Activated CD4-positive, alpha-beta T cell treated with anti-CD3 and anti-CD28 coated beads for 48 hours (primary cell): ENCODE measurements at regions not wholly inside any gene's neighbourhood (a gene's known extent, or its start where the extent isn't known, plus 50 kb on each side); places are given as distances from the start of the nearest gene placed in this dataset.
"Not testable (repeated sequence)": the region's sequence is repeated elsewhere in the genome, so short reads cannot be mapped to it uniquely, and the experiment has no call there.

Experiments used
- DNase-seq: peaks from one replicate; pipeline ENCODE4 v3.0.0-alpha.2; 2020

DNA sequence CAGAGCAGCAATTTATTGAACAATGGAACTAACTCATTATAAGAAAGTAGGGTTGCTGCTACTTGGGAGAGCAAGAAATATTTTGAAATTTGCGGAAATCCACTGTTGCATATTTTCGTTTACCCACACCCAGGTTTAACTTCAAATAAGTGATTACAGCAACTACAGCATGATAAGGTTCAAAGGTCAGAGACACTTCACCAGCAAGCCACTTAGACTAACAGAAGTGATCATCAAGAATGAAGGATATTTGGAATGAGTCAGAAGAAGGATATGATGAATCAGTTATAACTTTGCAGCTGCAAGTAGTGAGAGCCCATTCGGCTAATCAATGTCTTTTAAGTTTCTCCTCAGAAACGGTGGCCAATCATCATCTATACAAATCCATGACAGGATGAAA lies 199.3 kb downstream of the TMA16 start:
- no peak for DNase-seq

DNA sequence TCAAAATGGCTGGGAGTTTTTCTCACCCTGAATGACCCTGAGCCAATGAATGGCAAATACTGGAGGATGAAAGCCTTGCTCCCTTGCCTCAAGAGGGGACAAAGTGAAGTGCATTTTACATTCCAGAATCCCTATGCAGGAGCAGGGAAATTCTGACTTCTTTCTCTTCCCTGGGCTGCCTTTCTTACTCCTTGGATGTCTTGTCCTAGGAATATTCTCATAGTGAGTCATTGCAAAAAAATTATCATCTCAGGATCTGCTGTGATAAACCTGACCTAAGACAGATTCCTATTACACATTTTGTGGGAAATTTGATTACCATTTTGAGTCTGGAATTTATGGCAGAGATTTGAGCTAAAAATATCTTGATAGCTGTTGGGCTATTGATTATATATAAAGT lies 199.9 kb downstream of the TMA16 start:
- DNase-seq: no peak

DNA sequence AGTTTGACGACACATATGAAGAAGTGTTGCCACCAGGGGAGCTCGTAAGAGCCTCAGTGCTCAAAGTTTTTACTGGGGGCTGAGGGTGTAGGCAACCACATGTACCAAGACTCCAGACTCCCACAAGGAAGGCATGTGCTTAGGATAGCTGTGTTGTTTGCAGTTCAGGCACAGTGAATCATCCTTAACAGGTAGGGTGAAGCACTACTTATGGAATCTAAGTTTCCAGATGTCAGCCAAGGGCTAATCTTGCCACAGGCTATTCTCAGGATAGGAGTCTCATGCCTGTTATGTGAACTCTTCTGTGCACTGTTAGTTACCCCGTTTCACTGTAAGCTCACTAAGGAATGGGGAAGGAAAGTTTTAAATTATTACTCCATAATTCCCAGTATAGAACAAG lies 202.6 kb downstream of the TMA16 start:
- no peak for DNase-seq

DNA sequence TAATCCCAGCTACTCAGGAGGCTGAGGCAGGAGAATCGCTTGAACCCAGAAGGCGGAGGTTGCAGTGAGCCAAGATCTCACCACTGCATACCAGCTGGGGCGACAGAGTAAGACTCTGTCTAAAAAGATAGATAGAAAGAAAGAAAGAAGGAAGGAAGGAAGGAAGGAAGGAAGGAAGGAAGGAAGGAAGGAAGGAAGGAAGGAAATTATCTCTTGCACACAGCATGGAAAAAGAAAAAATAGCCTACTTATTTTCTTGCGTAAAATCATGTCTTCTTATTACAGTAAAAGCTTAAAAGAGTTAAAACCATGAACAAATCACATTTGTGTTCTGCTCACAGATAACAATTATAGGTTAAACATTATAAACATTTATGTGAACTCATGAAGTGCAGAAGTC lies 205.9 kb downstream of the TMA16 start:
- not testable (repeated sequence) for DNase-seq

DNA sequence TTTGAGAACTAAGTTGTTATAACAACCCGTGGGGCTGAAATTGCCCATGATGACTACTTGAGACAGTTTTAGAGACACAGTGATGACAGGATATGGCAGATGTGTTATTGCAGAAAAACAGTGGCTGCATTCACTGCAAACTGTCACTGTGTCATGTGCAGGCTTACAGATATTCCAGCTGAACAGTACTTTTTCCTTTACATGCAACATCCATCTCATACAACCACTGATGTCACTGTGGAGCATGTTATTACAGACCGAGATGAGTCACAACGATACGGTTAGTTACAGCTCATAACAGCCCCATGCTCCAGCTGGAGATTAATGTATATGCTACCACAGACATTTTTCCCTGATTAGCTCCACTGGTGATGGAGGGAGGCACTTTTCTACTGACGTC lies 207.4 kb downstream of the TMA16 start:
- no peak for DNase-seq

DNA sequence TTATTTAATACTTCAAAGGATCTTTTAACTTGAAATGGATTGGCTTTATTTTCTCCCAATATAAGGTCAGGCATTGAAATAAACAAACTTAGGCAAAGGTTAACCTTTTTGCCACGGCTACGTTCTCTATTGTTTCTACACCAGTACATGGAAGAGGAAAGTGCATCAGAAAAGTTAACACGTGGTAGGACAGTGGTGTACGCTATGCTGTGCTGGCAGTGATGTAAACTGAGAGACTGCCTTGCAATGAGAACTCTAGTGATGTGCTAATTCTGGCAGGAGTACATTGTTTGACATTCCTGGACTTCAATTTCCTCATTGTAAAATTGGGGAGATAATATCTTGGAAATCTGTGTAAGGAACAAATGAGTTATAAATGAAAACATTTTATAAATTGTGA lies 208.2 kb downstream of the TMA16 start:
- no peak for DNase-seq

DNA sequence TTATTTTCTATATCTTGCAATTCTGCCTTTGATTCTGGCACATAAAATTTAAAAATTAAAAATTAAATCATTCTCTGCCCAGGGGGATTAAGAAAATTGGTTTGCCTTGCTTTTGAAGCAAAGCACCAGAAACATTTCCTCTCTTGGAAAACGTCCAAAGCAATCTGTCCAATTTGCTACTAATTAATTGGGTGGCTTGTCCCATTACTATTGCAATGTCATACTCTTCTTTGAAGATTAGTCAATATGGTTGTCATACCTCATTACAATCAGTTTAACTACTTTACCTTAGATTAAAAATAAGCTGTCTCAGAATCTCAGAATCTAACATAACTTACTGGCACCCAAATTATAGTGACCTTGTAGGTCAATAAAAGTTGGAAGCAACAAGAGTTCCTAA lies 208.8 kb downstream of the TMA16 start:
- no peak for DNase-seq

DNA sequence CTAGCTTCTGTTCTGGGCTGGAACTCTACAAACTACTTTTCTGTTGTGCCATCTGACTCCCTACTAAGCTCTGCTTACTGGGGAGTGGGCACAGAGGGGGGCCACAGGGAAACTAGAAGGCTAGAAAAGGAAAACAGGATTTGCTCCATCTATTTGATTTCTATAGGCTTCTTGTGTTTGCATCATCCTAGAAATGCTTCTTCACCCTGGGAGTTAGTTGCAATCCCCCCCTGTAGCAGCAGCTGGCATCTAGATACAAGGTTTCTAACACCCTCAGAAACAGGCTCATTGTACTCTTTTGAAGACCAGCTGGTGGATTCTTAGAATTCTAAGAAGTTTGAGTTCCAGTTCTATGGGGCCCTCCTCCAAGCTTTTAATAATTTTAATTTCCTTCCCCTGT lies 213.4 kb downstream of the TMA16 start:
- no peak for DNase-seq

DNA sequence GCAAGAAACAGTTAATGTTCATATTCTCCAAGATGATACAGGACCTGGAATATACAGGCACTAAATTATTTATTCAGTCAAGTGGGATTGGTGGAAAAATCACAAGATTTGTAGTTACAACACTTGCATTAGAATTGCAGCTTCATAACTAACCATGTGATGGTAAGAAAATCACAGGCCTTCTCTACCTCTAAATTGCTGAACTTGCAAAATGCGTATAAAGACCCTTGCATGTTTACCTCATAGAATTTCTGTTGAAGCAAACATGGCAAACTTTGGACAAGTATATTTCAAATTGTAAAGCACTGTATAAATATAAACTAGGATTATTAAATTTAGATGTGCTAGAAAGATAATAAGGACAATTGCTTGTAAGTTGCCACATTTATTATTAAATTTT lies 215.1 kb downstream of the TMA16 start:
- DNase-seq: no peak

DNA sequence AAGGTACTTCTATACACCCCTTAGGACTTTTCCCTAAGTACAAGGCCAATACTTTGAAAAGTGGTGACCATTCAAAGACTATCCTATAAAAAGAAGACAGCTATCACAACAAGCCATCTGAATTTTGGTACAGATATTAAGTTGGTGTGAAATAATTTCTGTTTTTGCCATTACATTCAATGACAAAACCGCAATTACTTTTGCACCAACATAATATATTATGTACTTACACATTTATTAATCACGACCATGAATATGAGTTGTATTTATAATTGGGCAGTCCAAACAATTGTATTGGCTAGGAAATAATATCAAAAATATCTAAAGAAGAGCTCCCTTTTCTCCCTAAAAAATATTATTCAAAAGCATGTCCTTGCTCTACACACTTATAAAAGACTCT lies 215.7 kb downstream of the TMA16 start:
- DNase-seq: no peak

DNA sequence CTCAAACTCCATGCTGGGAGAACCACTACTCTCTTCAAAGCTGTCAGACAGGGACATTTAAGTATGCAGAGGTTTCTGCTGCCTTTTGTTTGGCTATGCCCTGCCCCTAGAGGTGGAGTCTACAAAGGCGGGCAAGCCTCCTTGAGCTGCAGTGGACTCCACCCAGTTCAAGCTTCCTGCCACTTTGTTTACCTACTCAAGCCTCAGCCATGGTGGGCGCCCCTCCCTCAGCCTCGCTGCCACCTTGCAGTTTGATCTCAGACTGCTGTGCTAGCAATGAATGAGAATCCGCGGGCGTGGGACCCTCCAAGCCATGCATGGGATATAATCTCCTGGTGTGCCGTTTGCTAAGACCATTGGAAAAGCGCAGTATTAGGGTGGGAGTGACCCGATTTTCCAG lies 230.0 kb downstream of the TMA16 start:
- not testable (repeated sequence) for DNase-seq

DNA sequence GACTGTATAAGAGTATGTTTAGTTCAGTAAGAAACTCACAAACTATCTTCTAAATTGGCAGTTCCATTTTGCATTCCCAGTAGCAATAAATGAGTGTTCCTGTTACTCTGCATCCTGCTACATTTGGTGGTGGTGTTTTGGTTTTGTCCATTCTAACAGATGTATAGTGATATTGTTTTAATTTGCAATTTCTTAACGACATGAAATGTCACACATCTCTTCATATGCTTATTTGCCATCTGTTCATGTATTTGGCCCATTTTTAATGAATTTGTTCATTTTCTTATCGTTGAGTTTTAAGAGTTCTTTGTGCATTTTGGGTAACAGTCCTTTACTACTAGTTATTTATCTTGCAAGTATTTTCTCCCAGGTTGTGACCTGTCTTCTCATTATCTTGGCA lies 232.2 kb downstream of the TMA16 start:
- DNase-seq: no peak

DNA sequence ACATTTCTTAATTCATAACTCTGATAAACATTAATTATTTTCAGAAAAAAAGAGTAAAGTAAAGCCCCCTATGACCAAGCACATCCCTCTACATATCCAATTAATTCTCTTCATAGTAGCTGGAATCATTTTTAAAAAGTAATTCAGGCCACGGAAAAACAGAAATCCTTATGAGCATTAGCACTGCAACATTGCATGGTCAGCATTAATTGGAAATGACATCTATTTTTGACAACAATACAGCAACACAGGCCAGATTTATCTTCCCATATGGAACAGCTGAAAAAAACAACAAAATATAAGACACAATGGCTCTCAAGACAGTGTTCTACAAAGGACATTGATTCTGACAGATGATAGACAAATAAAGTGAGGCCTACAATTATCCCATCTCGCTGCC lies 236.6 kb downstream of the TMA16 start:
- no peak for DNase-seq

DNA sequence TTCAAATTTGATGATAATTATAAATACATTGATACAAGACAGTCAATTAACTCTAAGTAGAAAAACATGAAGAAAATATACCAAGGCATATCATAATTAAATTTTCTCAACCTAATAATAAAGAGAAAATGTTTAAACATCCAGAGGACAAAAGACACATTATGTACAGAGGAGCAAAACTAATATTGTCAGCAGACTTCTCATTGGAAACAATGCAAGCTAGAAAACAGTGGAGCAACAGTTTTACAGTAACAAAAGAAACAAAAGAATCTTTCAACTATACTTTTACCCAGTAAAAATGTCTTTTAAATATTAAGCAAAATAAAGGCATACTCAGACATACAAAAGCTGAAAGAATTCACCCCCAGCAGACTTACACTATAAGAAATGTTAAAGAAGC lies 238.0 kb downstream of the TMA16 start:
- DNase-seq: no peak

DNA sequence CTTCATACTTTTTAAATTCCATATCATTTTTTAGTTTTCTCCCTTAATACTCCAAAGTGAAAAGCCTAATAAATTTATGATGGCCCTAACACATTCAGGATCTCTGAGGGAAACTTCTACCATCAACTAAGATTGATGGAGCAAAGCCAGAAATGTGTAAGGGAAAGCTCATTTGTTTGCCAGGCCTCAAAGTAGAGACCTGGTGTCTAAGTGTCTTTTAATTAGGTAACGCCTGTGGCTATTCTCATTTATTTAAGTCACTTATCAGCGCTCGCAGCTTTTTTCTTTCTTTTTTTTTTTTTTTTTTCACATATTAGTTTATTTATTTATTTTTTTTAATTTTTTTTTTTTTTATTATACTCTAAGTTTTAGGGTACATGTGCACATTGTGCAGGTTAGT lies 242.4 kb downstream of the TMA16 start:
- DNase-seq: no peak

DNA sequence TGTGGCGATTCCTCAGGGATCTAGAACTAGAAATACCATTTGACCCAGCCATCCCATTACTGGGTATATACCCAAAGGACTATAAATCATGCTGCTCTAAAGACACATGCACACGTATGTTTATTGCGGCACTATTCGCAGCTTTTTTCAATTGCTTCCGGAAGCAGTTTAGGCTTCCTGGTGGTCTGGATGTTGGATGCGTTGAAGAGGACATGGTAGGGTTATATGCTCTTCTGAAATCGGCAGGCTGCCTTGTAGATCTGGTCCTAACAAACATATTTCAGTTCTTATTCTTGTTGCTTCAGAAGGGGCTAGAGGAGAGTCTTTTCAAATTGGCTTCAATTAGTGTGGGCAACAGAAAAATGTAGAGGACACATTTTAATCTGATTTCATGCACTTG lies 243.4 kb downstream of the TMA16 start:
- DNase-seq: not testable (repeated sequence)

DNA sequence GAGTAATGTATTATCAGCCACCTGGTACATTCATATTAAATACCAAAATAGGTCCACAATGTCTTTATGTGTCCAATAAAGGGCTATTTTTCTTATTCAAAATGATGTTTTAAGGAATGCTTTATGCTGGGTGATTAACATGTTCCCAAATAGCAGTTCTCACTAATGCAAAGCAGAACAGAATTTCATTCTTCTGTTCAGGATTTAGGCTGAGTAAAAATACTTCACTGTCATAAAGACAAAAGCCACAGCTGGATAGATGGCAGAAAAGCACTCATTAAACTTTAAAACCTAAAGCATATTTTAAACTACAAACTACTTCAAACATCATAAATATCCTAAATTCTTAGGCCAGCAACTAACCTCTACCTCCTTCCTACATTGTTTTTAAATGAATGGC lies 244.0 kb downstream of the TMA16 start:
- DNase-seq: no peak

DNA sequence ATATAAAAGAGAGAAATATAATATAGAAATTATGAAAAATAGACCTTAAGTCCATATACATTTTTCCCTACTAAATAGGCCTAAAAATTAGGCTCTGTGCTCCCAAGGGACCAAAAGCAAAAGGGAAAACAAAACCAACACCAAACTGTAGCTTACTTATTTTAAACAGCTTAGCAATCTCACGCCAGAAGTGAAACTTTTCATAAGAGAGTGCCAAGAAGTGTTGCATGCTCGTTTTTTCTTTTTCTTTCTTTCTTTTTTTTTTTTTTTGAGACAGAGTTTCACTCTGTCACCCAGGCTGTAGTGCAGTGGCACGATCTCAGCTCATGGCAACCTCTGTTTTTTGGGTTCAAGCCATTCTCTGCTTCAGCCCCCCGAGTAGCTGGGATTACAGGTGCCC lies 250.4 kb downstream of the TMA16 start:
- DNase-seq: no peak

DNA sequence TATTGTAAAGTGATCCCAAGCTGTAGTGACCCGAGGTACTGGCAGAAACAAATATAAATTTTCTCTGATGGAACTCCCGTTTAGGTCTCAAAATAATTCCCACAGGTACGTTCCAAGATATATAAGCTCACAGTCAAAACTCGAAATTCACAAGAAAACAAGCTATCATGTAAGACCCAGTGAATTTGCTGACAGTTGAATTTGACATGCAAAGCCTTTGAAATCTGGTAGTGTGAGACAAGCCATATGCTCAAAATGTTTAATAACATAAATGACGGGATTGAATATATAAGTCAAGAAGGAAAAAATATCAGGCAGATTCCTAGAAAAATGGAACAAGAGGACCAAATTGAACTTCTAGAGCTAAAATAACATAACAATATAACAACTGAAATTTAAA lies 252.8 kb downstream of the TMA16 start:
- DNase-seq: no peak

DNA sequence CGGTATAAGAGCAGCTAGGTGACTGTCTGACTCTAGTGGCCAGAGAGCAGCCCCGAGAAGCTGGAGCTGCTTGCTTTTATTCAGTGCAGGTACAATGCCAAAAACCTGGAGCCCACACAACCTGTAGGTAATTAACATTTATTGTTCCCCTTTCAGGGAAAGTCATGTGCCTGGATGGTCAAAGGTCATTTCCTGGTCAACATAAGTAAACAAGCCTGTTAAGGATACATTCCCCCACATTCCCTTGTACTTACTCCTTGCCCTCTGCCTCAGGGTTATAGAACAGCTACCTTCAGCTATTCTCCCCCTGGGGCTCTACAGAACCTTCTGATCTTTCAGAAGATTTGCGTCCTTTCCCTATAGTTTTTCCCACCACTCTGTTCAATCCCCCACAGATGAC lies 253.4 kb downstream of the TMA16 start:
- DNase-seq: no peak

DNA sequence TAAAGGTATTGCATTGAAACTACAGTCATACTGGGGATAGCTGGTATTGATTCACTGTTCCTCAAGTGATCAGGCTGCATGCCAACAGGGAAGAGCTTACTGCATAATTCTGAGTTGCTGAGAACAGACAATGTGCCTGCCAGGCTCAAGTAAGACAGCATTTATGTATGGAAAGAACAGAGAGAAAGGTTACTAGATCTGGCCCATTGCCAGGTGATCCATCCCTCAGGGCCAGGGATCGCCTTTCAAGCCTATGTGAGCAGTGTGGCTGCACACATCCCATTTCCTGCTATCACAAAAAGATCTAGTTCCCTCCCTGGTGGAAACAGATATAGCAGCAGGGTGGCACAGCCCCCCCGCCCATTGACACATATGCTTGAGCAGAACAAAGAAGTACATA lies 254.0 kb downstream of the TMA16 start:
- no peak for DNase-seq

DNA sequence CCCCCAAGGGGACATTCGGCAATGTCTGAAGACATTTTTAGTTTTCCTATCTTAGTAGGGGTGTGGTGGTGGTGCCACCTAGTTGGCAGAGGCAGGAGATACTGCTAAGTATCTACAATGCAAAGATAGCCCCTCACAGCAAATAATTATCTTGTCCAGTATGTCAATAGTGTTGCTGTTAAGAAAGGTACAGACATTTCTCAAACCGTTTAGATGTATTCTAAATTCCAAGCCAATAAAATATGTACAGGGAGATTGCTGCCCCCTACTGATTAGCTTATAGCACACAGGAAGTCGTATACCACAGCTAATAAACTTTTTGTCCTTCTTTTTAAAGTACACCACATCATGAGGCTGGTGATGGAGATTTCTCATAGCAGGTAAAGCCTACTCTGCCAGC lies 260.5 kb downstream of the TMA16 start:
- no peak for DNase-seq

DNA sequence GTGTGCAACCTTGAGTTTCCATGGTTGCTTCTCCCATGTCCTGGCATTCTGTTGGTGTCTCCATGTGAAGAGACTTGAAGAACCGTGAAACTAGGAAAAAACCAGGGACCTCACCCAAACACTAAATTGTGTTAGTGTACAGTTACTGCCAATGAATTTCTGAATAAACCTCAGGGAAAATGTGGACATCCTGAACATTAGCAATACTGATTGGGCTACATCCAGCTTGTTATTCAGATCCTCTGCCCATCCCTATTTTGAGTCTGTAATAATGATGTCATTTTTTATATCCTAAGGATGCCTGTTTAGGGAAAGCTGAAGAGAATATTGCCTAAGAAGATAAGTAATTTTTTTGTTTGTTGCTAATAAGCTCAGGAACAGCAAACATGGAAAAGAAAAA lies 262.7 kb downstream of the TMA16 start:
- DNase-seq: no peak

DNA sequence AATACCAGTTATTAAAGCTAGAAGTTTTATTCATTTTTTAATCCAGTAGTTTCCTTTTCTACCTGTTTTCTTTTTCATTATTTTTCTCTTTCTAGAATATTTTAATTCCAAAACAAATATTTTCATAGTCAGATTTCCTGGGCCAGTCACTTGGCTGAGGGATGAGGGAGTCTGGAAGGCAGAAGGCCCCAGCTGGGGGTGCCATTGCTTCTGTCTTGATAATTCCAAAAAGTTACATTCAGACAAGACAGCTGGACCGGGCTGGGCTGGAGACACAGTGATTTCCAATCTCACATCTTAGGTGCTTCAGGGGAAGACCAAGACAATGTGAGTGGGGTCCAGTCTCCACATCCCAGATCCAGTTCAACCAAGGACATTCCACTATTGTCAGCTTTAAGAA lies 263.5 kb downstream of the TMA16 start:
- DNase-seq: no peak

DNA sequence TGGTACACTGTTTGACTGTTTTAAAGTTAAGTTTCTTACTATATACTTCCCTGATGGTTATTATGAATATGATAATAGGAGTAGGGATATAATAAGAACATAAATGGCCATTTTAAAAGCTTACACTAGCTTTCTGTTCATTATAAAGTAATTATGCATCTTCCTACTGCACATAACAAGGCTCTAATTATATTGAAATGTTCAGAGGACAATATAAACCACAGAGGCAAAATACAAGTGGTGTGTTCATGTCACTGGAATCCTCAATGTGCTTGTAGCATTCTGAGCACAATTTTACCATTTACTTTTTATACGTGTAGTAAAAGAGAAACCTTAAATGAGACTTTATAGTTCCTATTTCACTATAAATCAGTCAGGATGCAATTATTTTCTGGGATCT lies 268.3 kb downstream of the TMA16 start:
- DNase-seq: no peak

DNA sequence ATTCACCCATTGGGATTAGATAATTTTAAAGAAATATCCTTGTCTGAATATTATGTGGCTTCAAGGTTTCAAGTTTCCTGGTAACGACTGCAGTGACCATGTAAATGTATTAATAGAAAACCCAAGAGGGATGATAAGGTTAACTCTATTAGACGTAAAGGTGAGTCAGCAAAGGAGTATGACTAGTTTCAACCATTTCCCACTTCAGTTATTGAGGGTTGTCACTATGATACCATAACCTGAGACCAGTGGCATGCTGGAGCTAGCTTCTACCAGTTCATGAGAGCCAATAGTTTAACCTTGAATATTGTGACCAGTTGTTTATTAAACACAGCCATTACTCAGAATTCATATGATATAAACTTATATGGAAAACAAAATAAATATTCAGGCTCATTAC lies 270.1 kb downstream of the TMA16 start:
- no peak for DNase-seq

DNA sequence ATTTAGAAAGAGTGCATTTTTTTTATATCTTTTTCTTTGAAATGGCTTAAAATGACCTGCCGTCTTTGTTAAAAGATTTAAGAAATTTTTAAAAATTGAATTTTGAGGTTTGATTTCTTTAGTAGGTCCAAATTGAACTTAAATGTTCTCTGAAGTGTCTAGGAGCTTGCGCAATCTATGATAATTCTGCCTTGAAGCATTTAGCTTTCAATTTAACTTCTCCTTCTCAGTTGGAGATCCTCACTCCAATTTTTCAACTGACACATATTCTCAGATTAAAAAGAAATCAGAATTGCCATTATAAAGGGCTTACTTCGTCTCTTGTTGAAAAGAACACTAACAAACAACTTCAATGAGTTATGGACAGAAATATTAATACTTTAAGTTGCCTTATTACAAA lies 273.5 kb downstream of the TMA16 start:
- no peak for DNase-seq
